ENCODE measurements at regions not wholly inside any gene's neighbourhood (a gene's known extent, or its start where the extent isn't known, plus 50 kb on each side); places are given as distances from the start of the nearest gene placed in this dataset.

DNA sequence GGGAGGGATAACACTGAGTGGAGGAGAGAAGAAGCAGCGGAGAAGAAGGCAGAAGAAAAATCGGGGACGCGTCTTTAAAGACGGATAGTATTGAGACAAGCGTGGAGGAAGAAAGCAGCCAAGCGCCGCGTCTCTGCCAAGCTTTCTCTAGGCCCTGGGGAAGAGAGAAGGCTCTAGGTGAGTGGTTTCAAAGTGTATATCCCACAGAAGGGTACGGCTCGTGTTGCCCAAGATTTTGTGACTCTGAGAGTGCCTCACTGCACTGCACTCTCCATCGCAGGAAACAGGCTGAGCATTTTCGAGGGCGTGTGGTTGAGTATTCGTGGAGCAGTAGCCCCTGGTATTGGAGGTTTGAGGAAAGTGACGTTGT, 185.4 kb downstream of the TRIM27 start:
- H3K4me3 ChIP-seq (ENCODE audit: low read length) = no peak overlapping the region
- H3K9me2 ChIP-seq (replicated peaks; ENCODE audit: low read length) = no peaks in the 10 kb centered on the region
- no peak overlapping the region for H3K4me2 ChIP-seq (ENCODE audit: low read length)
- no TSS peak for BruUV-seq (replicated peaks)
- no peaks in the 10 kb centered on the region for H3K79me2 ChIP-seq (ENCODE audit: low read length)
- no peak overlapping the region for H3K9ac ChIP-seq (ENCODE audit: low read length)
- no peaks in the 10 kb centered on the region for H3F3A ChIP-seq (ENCODE audit: low read length, unreplicated experiment)
- TF ChIP-seq EZH2 (IDR thresholded peaks at IDR 0.05; ENCODE audit: low read length, unreplicated experiment) = no peak
- no peak for TF ChIP-seq CTCF (conservative IDR thresholded peaks at IDR 0.05; ENCODE audit: low read depth, low read length)
- ATAC-seq (no peak), DNase-seq (no peak)
- no peaks in the 10 kb centered on the region for H4K20me1 ChIP-seq (ENCODE audit: low read length)
- no peak overlapping the region for H2AFZ ChIP-seq (ENCODE audit: low read length)
- H3K36me3 ChIP-seq (ENCODE audit: low read depth, low read length) = no peaks in the 10 kb centered on the region
- no peaks in the 10 kb centered on the region for H3K9me3 ChIP-seq (ENCODE audit: low read length)
- H3K27ac ChIP-seq (ENCODE audit: low read length) = no peak overlapping the region
- CTCF ChIA-PET = no interaction called here
- intact Hi-C loops (cut with micrococcal nuclease) = no loop called here
- POLR2A ChIA-PET (ENCODE audit: unreplicated experiment) = no interaction called here
- H3K27me3 ChIP-seq (ENCODE audit: low read length) = peaks cover 20% of the 10 kb centered on the region; the same call in 1 of the 2 replicates
- H3K4me1 ChIP-seq (ENCODE audit: insufficient read depth, low read length) = no peaks in the 10 kb centered on the region

DNA sequence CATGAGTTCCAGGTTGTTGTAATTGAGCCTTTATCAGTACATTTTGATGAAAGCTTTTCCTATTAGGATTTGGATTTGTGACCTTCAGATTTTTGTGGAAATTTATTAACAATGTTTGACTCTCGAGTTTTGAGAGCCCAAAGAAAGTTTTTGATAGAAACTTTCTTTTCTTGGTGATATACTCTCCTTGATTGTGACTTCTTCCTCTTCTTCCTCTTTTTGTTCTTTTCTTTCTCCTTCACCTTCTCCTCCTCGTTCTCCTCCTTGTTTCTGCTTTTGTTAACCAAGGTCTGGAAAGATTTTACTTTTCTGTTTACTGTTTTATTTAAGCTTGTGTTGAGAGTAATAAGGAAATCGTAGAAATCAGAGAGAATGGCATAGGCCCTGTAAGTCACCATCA, 182.4 kb downstream of the TRIM27 start:
- no peaks in the 10 kb centered on the region for H3K9me3 ChIP-seq (ENCODE audit: low read length)
- no peaks in the 10 kb centered on the region for H3K79me2 ChIP-seq (ENCODE audit: low read length)
- ChIA-PET CTCF (no interaction called here), POLR2A (ENCODE audit: unreplicated experiment) (interaction anchor here (0.6 kb wide), 1 partner anchor 934 kb away, joined by 3 read pairs; no protein-coding TSS in a partner anchor)
- no peak for TF ChIP-seq CTCF (conservative IDR thresholded peaks at IDR 0.05; ENCODE audit: low read depth, low read length)
- TF ChIP-seq EZH2 (IDR thresholded peaks at IDR 0.05; ENCODE audit: low read length, unreplicated experiment) = no peak
- no peak for TF ChIP-seq EZH2phosphoT487 (IDR thresholded peaks at IDR 0.05; ENCODE audit: borderline replicate concordance, low read length)
- intact Hi-C loops (cut with micrococcal nuclease) = no loop called here
- no peaks in the 10 kb centered on the region for H3K9me2 ChIP-seq (replicated peaks; ENCODE audit: low read length)
- no peak for ATAC-seq
- no peak overlapping the region for H2AFZ ChIP-seq (ENCODE audit: low read length)
- 0 out of 2 replicates have a peak, but pooled peaks cover 8% of the 10 kb centered on the region for H3K27me3 ChIP-seq (ENCODE audit: low read length)
- no peak overlapping the region for H3K4me3 ChIP-seq (ENCODE audit: low read length)
- H3K27ac ChIP-seq (ENCODE audit: low read length) = no peak overlapping the region
- no peak overlapping the region for H3K9ac ChIP-seq (ENCODE audit: low read length)
- H3K4me1 ChIP-seq (ENCODE audit: insufficient read depth, low read length) = no peaks in the 10 kb centered on the region
- H3F3A ChIP-seq (ENCODE audit: low read length, unreplicated experiment) = no peaks in the 10 kb centered on the region
- H4K20me1 ChIP-seq (ENCODE audit: low read length) = no peaks in the 10 kb centered on the region
- no peak for DNase-seq
- H3K36me3 ChIP-seq (ENCODE audit: low read depth, low read length) = no peaks in the 10 kb centered on the region
- BruUV-seq (replicated peaks) = no TSS peak
- no peak overlapping the region for H3K4me2 ChIP-seq (ENCODE audit: low read length)

DNA sequence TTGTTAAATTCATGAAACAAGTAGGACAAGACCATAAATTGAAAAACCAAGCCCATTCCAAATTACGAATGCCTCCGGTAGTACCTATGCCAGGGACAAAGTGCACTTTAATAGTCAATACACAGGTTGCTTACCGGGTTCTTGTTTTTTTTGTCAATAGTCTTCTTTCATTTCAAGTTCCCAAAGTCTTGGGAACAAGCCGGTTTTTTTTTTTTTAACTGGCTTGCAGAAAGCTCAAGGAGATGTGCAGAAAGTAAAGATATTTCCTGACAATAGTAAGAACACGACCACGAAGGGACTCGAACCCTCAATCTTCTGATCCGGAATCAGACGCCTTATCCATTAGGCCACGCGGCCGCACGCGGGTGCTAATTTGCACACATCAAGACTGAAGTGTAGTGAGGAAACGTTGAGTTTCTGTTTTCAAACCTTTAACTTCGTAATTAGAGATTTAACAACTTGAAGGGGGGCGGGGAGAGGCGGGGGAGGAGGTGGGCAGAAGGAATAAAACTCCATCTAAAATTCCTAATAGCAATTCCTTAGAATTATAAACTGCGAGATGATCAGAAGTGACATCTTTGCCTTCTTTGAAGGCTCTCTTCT, 181.0 kb downstream of the TRIM27 start:
- Histone ChIP-seq H3K9me3 (ENCODE audit: low read length) (no peaks in the 10 kb centered on the region), H3K4me1 (ENCODE audit: insufficient read depth, low read length) (no peaks in the 10 kb centered on the region), H2AFZ (ENCODE audit: low read length) (peak overlapping the region; percentile 78; the same call in 1 of the 2 replicates), H3K79me2 (ENCODE audit: low read length) (no peaks in the 10 kb centered on the region), H3K4me2 (ENCODE audit: low read length) (peak overlapping the region; percentile 82), H3K4me3 (ENCODE audit: low read length) (peak overlapping the region; percentile 62), H3F3A (ENCODE audit: low read length, unreplicated experiment) (no peaks in the 10 kb centered on the region), H3K9me2 (replicated peaks; ENCODE audit: low read length) (no peaks in the 10 kb centered on the region), H3K9ac (ENCODE audit: low read length) (no peak overlapping the region), H4K20me1 (ENCODE audit: low read length) (no peaks in the 10 kb centered on the region), H3K27ac (ENCODE audit: low read length) (no peak overlapping the region), H3K36me3 (ENCODE audit: low read depth, low read length) (no peaks in the 10 kb centered on the region), H3K27me3 (ENCODE audit: low read length) (0 out of 2 replicates have a peak, but pooled peaks cover 4% of the 10 kb centered on the region)
- BruUV-seq (replicated peaks) = no TSS peak
- ChIA-PET CTCF (no interaction called here), POLR2A (ENCODE audit: unreplicated experiment) (no interaction called here)
- no peak for TF ChIP-seq EZH2phosphoT487 (IDR thresholded peaks at IDR 0.05; ENCODE audit: borderline replicate concordance, low read length)
- TF ChIP-seq EZH2 (IDR thresholded peaks at IDR 0.05; ENCODE audit: low read length, unreplicated experiment) = no peak
- no peak for TF ChIP-seq CTCF (conservative IDR thresholded peaks at IDR 0.05; ENCODE audit: low read depth, low read length)
- DNase-seq (peak; percentile 89), ATAC-seq (peak; percentile 68)
- intact Hi-C loops (cut with micrococcal nuclease) = no loop called here

Measured in PC-3 (cell line).